SK-N-MC (cell line): ENCODE measurements at regions not wholly inside any gene's neighbourhood (a gene's known extent, or its start where the extent isn't known, plus 50 kb on each side); places are given as distances from the start of the nearest gene placed in this dataset.

ENCODE experiments used
- DNase-seq: peaks from one replicate; pipeline ENCODE4 v3.0.0-alpha.2; 2011; ENCODE audit warnings: low read depth, low spot score
- H3K27ac ChIP-seq: fragments of 200-600 bp; sonication (generic); 2 replicates; pipeline ENCODE4 v1.5.1; 2016; ENCODE audit warnings: mixed run types
- H3K36me3 ChIP-seq: fragments of 200-600 bp; sonication (generic); 2 replicates; pipeline ENCODE4 v1.6.1; 2017; ENCODE audit warnings: antibody characterized with exemption, low read length, mixed read lengths; ENCODE audit not compliant: insufficient read depth
- H3K4me3 ChIP-seq: fragments of 200-600 bp; sonication (generic); 2 replicates; pipeline ENCODE4 v1.5.1; 2016
- H3K9ac ChIP-seq: fragments of 200-600 bp; sonication (generic); 2 replicates; pipeline ENCODE4 v1.8.0; 2017; ENCODE audit warnings: mixed run types, mixed read lengths; ENCODE audit not compliant: insufficient read length
- H3K9me3 ChIP-seq: fragments of 200-600 bp; sonication (generic); 2 replicates; pipeline ENCODE4 v1.6.1; 2017; ENCODE audit warnings: low read depth, mild to moderate bottlenecking, antibody characterized with exemption, low read length, moderate library complexity, mixed read lengths
- EZH2 ChIP-seq: fragments of 200-600 bp; sonication (generic); IDR thresholded peaks from one replicate; pipeline ENCODE4 v1.6.1; 2017; ENCODE audit warnings: antibody characterized with exemption
- FOXP2 ChIP-seq: optimal IDR thresholded peaks from 2 replicates; pipeline ENCODE3; 2011; ENCODE audit warnings: mild to moderate bottlenecking, moderate library complexity; ENCODE audit not compliant: insufficient read depth; ENCODE audit errors: extremely low read length, control extremely low read depth
- POLR2AphosphoS5 ChIP-seq: IDR thresholded peaks from 2 replicates; pipeline ENCODE4 v1.6.1; 2012; ENCODE audit warnings: mild to moderate bottlenecking, low read depth, low read length, borderline replicate concordance

GRCh38 chr14:38789805-38790204, 313.2 kb downstream of the SEC23A start:
- H3K36me3 ChIP-seq: no peaks in the 10 kb centered on the region
- no peak overlapping the region for H3K27ac ChIP-seq
- H3K9me3 ChIP-seq: no peaks in the 10 kb centered on the region
- no peak for TF ChIP-seq FOXP2
- TF ChIP-seq EZH2: no peak
- TF ChIP-seq POLR2AphosphoS5: no peak
- no peak for DNase-seq
- H3K9ac ChIP-seq: no peak overlapping the region
- H3K4me3 ChIP-seq: no peak overlapping the region

GRCh38 chr14:38788060-38788459, 315.0 kb downstream of the SEC23A start:
- Histone ChIP-seq H3K36me3 (no peaks in the 10 kb centered on the region), H3K4me3 (no peak overlapping the region), H3K27ac (no peak overlapping the region), H3K9me3 (no peaks in the 10 kb centered on the region), H3K9ac (no peak overlapping the region)
- DNase-seq: no peak
- no peak for TF ChIP-seq EZH2
- no peak for TF ChIP-seq FOXP2
- TF ChIP-seq POLR2AphosphoS5: no peak

DNA sequence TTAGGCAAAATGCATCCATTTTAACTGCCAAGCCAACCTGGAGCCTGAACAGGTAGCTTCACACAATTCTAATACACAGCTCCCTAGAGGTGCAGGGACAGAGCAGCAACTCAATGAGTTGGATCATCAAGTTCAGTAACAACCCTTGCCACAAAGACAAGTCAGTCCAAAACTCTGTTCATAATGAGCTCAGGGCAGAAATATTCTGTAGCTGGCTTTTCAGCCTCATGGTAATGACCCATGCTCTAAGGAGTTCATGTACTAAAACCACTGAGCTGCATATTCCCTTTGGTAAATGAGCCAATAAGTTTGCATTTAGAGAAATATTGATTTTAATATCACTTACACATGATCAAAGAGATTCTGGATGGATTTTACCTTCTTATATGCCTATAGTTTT, 316.1 kb downstream of the SEC23A start:
- Histone ChIP-seq H3K9me3 (no peaks in the 10 kb centered on the region), H3K27ac (no peak overlapping the region), H3K9ac (no peak overlapping the region), H3K4me3 (no peak overlapping the region), H3K36me3 (no peaks in the 10 kb centered on the region)
- DNase-seq: no peak
- no peak for TF ChIP-seq POLR2AphosphoS5
- no peak for TF ChIP-seq FOXP2
- TF ChIP-seq EZH2: no peak

GRCh38 chr14:38777401-38777800, 325.6 kb downstream of the SEC23A start:
- Histone ChIP-seq H3K4me3 (no peak overlapping the region), H3K36me3 (no peaks in the 10 kb centered on the region), H3K9me3 (no peaks in the 10 kb centered on the region), H3K9ac (no peak overlapping the region), H3K27ac (no peak overlapping the region)
- TF ChIP-seq EZH2: no peak
- TF ChIP-seq FOXP2: no peak
- no peak for TF ChIP-seq POLR2AphosphoS5
- DNase-seq: no peak

GRCh38 chr14:38775986-38776385, 327.0 kb downstream of the SEC23A start:
- Histone ChIP-seq H3K27ac (no peak overlapping the region), H3K9me3 (no peaks in the 10 kb centered on the region), H3K9ac (no peak overlapping the region), H3K36me3 (no peaks in the 10 kb centered on the region), H3K4me3 (no peak overlapping the region)
- TF ChIP-seq EZH2: no peak
- no peak for TF ChIP-seq POLR2AphosphoS5
- TF ChIP-seq FOXP2: no peak
- no peak for DNase-seq

GRCh38 chr14:38774162-38774561, 328.9 kb downstream of the SEC23A start:
- no peak overlapping the region for H3K9ac ChIP-seq
- no peak for DNase-seq
- TF ChIP-seq FOXP2: no peak
- no peak for TF ChIP-seq POLR2AphosphoS5
- no peak for TF ChIP-seq EZH2
- H3K27ac ChIP-seq: no peak overlapping the region
- H3K9me3 ChIP-seq: no peaks in the 10 kb centered on the region
- no peak overlapping the region for H3K4me3 ChIP-seq
- H3K36me3 ChIP-seq: no peaks in the 10 kb centered on the region

GRCh38 chr14:38770251-38770650, 332.8 kb downstream of the SEC23A start:
- H3K9ac ChIP-seq: no peak overlapping the region
- no peak overlapping the region for H3K4me3 ChIP-seq
- no peak overlapping the region for H3K27ac ChIP-seq
- DNase-seq: no peak
- TF ChIP-seq EZH2: no peak
- TF ChIP-seq POLR2AphosphoS5: no peak
- no peak for TF ChIP-seq FOXP2
- no peaks in the 10 kb centered on the region for H3K36me3 ChIP-seq
- no peaks in the 10 kb centered on the region for H3K9me3 ChIP-seq

DNA sequence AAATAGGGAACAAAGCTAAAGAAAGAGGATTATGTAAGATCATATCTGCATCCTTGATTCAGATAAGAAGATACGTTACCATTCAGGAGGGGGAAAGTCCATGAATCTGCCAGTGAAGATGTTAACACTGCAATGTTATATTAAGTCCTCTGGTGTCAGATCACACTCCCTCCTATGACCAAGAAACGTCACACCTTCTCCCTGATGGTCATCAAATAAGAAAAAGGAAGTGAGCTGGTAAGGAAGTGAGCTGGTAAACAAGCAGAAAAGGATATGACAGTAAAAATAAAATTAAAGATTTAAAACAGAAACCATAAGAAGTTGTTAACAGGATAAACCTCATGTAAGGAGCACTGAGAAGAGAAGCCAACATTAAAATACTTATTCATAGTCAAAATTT, 340.2 kb downstream of the SEC23A start:
- TF ChIP-seq POLR2AphosphoS5: no peak
- TF ChIP-seq FOXP2: no peak
- no peak for TF ChIP-seq EZH2
- H3K9ac ChIP-seq: no peak overlapping the region
- DNase-seq: no peak

DNA sequence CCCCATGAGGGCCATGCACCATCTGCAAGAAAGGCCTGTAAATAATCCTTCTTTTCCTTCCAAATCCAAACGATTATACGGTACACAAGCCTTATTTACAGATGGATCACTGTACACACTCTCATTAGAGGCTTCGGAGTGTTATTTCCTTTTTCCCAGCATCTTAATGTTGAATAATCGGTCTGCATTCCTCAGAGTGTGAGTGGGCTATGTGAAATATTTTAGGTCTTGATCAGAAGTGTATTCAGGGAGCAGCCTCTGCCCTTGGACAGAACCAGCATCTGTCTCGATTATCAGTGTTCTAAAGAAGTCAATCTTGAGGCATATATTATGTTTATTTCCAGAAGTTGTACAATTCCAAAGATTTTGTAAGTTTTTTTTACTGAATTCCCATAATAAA, 340.6 kb downstream of the SEC23A start:
- Histone ChIP-seq H3K4me3 (no peak overlapping the region), H3K36me3 (no peaks in the 10 kb centered on the region), H3K9me3 (no peaks in the 10 kb centered on the region), H3K9ac (no peak overlapping the region), H3K27ac (no peak overlapping the region)
- TF ChIP-seq POLR2AphosphoS5: no peak
- TF ChIP-seq EZH2: no peak
- no peak for TF ChIP-seq FOXP2
- DNase-seq: no peak

More for the DNA sequence above, 340.2 kb downstream of the SEC23A start:
- H3K36me3 ChIP-seq: no peaks in the 10 kb centered on the region
- H3K27ac ChIP-seq: no peak overlapping the region
- no peaks in the 10 kb centered on the region for H3K9me3 ChIP-seq
- no peak overlapping the region for H3K4me3 ChIP-seq
